H9 (cell line): ENCODE measurements at regions not wholly inside any gene's neighbourhood (a gene's known extent, or its start where the extent isn't known, plus 50 kb on each side); places are given as distances from the start of the nearest gene placed in this dataset.

Source experiments
- DNase-seq: peaks from one replicate; pipeline ENCODE4 v3.0.0-alpha.2; 2017
- H2AFZ ChIP-seq: one replicate; pipeline ENCODE4 v1.6.1; 2013; ENCODE audit warnings: mild to moderate bottlenecking, low read length, control low read depth, moderate library complexity
- H2AK5ac ChIP-seq: 2 replicates; pipeline ENCODE4 v1.6.1; 2013; ENCODE audit warnings: low read length, control low read depth, mixed read lengths; ENCODE audit not compliant: insufficient read length
- H2BK120ac ChIP-seq: one replicate; pipeline ENCODE4 v1.6.1; 2013; ENCODE audit warnings: low read depth, mild to moderate bottlenecking, low read length, control low read depth, inconsistent platforms; ENCODE audit not compliant: poor library complexity, severe bottlenecking
- H2BK12ac ChIP-seq: 2 replicates; pipeline ENCODE4 v1.6.1; 2013; ENCODE audit warnings: low read length, control low read depth, mixed read lengths, low read depth; ENCODE audit not compliant: insufficient read length
- H2BK15ac ChIP-seq: 2 replicates; pipeline ENCODE4 v1.6.1; 2013; ENCODE audit warnings: low read depth, low read length, control low read depth
- H2BK20ac ChIP-seq: one replicate; pipeline ENCODE4 v1.6.1; 2013; ENCODE audit warnings: low read depth, mild to moderate bottlenecking, low read length, control low read depth, inconsistent platforms; ENCODE audit not compliant: poor library complexity, severe bottlenecking
- H2BK5ac ChIP-seq: 2 replicates; pipeline ENCODE4 v1.6.1; 2013; ENCODE audit warnings: low read length, control low read depth, mixed read lengths; ENCODE audit not compliant: insufficient read length
- H3K14ac ChIP-seq: 2 replicates; pipeline ENCODE4 v1.6.1; 2013; ENCODE audit warnings: low read length, control low read depth; ENCODE audit not compliant: insufficient read depth
- H3K18ac ChIP-seq: 2 replicates; pipeline ENCODE4 v1.6.1; 2013; ENCODE audit warnings: low read depth, mild to moderate bottlenecking, mixed read lengths, low read length, control low read depth; ENCODE audit not compliant: insufficient read length
- H3K23ac ChIP-seq: 2 replicates; pipeline ENCODE4 v1.6.1; 2013; ENCODE audit warnings: low read length, control low read depth, mixed read lengths, low read depth; ENCODE audit not compliant: insufficient read length
- H3K23me2 ChIP-seq: 2 replicates; pipeline ENCODE4 v1.6.1; 2013; ENCODE audit warnings: low read depth, mild to moderate bottlenecking, mixed read lengths, low read length, control low read depth; ENCODE audit not compliant: insufficient read length, poor library complexity, severe bottlenecking
- H3K27ac ChIP-seq: 2 replicates; pipeline ENCODE4 v1.5.1; 2013; ENCODE audit warnings: low read length, control low read depth, mixed read lengths, low read depth; ENCODE audit not compliant: insufficient read length
- H3K27me3 ChIP-seq: 2 replicates; pipeline ENCODE4 v1.6.1; 2013; ENCODE audit warnings: low read length, control low read depth, inconsistent platforms; ENCODE audit not compliant: insufficient read depth
- H3K4ac ChIP-seq: 2 replicates; pipeline ENCODE4 v1.6.1; 2013; ENCODE audit warnings: low read depth, mild to moderate bottlenecking, control low read depth, inconsistent platforms, low read length, moderate library complexity
- H3K4me1 ChIP-seq: 2 replicates; pipeline ENCODE4 v1.6.1; 2013; ENCODE audit warnings: low read length, control low read depth, inconsistent platforms; ENCODE audit not compliant: insufficient read depth
- H3K4me2 ChIP-seq: 2 replicates; pipeline ENCODE4 v1.6.1; 2013; ENCODE audit warnings: low read length, control low read depth, mixed read lengths; ENCODE audit not compliant: insufficient read length, insufficient read depth
- H3K56ac ChIP-seq: 2 replicates; pipeline ENCODE4 v1.6.1; 2013; ENCODE audit warnings: low read depth, mild to moderate bottlenecking, mixed read lengths, low read length, control low read depth; ENCODE audit not compliant: insufficient read length
- H3K79me1 ChIP-seq: 2 replicates; pipeline ENCODE4 v1.6.1; 2013; ENCODE audit warnings: low read depth, mild to moderate bottlenecking, moderate library complexity, low read length, control low read depth, inconsistent platforms; ENCODE audit not compliant: insufficient read depth, poor library complexity, severe bottlenecking
- H3K79me2 ChIP-seq: 2 replicates; pipeline ENCODE4 v1.6.1; 2013; ENCODE audit warnings: low read length, control low read depth, inconsistent platforms; ENCODE audit not compliant: insufficient read depth
- H3K9ac ChIP-seq: 2 replicates; pipeline ENCODE4 v1.6.1; 2013; ENCODE audit warnings: low read length, control low read depth, mixed read lengths; ENCODE audit not compliant: insufficient read length; ENCODE audit errors: extremely low read depth
- H3K9me3 ChIP-seq: one replicate; pipeline ENCODE4 v1.6.1; 2013; ENCODE audit warnings: low read depth, low read length, inconsistent platforms; ENCODE audit not compliant: control insufficient read depth
- H3T11ph ChIP-seq: one replicate; pipeline ENCODE4 v1.6.1; 2013; ENCODE audit warnings: mild to moderate bottlenecking, low read length, control low read depth, inconsistent platforms
- H4K20me1 ChIP-seq: one replicate; pipeline ENCODE4 v1.6.1; 2013; ENCODE audit not compliant: control insufficient read depth, insufficient read length, insufficient read depth
- H4K5ac ChIP-seq: 2 replicates; pipeline ENCODE4 v1.6.1; 2013; ENCODE audit warnings: low read depth, mild to moderate bottlenecking, mixed read lengths, low read length, control low read depth; ENCODE audit not compliant: insufficient read length
- H4K8ac ChIP-seq: replicated peaks from 2 replicates; pipeline ENCODE4 v1.6.1; 2013; ENCODE audit warnings: low read length, control low read depth, mixed read lengths, low read depth; ENCODE audit not compliant: insufficient read length
- H4K91ac ChIP-seq: 2 replicates; pipeline ENCODE4 v1.6.1; 2013; ENCODE audit warnings: low read depth, mild to moderate bottlenecking, moderate library complexity, mixed read lengths, low read length, control low read depth; ENCODE audit not compliant: insufficient read length
- H3K27ac Mint-ChIP-seq, 3 experiments: 2 replicates in 2 of 3; 3 replicates in 1 of 3; pipeline ENCODE4 v1.8.0; 2020 to 2021; ENCODE audit warnings: mixed read lengths in 3 of 3, mild to moderate bottlenecking in 1 of 3, moderate library complexity in 1 of 3
- H3K27me3 Mint-ChIP-seq: 2 replicates; pipeline ENCODE4 v1.8.0; 2021; ENCODE audit warnings: low read depth, mild to moderate bottlenecking, moderate library complexity, mixed read lengths
- H3K36me3 Mint-ChIP-seq, 3 experiments: 2 replicates in 2 of 3; 3 replicates in 1 of 3; pipeline ENCODE4 v1.8.0; 2020 to 2021; ENCODE audit warnings: low read depth in 3 of 3, mixed read lengths in 3 of 3; ENCODE audit not compliant: insufficient read depth in 1 of 3
- H3K4me1 Mint-ChIP-seq, 2 experiments: 2 replicates each; pipeline ENCODE4 v1.8.0; 2020; ENCODE audit warnings: mixed read lengths in 2 of 2
- H3K4me3 Mint-ChIP-seq, 2 experiments: 2 replicates in 1 of 2; 3 replicates in 1 of 2; pipeline ENCODE4 v1.8.0; 2020 to 2021; ENCODE audit warnings: mild to moderate bottlenecking in 2 of 2, mixed read lengths in 2 of 2, moderate library complexity in 1 of 2
- H3K9me3 Mint-ChIP-seq, 2 experiments: 2 replicates in 1 of 2; 3 replicates in 1 of 2; pipeline ENCODE4 v1.8.0; 2020; ENCODE audit warnings: mild to moderate bottlenecking in 2 of 2, mixed read lengths in 2 of 2, moderate library complexity in 1 of 2
- CTCF ChIP-seq: fragments of 200-600 bp; sonication (generic); conservative IDR thresholded peaks from 3 replicates; pipeline ENCODE4 v1.8.0; 2021; ENCODE audit warnings: antibody characterized with exemption, mild to moderate bottlenecking

GRCh38 chr18:38301621-38302020, 736.0 kb upstream of the CELF4 start:
- no peaks in the 10 kb centered on the region for H3K79me2 ChIP-seq
- Mint-ChIP-seq H3K9me3 (peaks cover 4 to 5% of the 10 kb centered on the region in 2 experiments), H3K4me3 (no peak overlapping the region), H3K4me1 (peaks cover 9 to 12% of the 10 kb centered on the region in 2 experiments; a peak in 3 of 4 replicates), H3K27me3 (no peaks in the 10 kb centered on the region), H3K27ac (no peak overlapping the region), H3K36me3 (peaks cover 0 to 5% (median 2%) of the 10 kb centered on the region in 3 experiments; a peak in 4 of 7 replicates)
- DNase-seq: no peak
- H4K5ac ChIP-seq: no peak overlapping the region
- no peak overlapping the region for H2AFZ ChIP-seq
- H3K4ac ChIP-seq: no peak overlapping the region
- H3K27me3 ChIP-seq: no peaks in the 10 kb centered on the region
- no peaks in the 10 kb centered on the region for H3K23me2 ChIP-seq
- H2BK5ac ChIP-seq: no peak overlapping the region
- no peaks in the 10 kb centered on the region for H3K79me1 ChIP-seq
- no peaks in the 10 kb centered on the region for H3K9me3 ChIP-seq
- H2BK12ac ChIP-seq: no peak overlapping the region
- no peak overlapping the region for H2BK20ac ChIP-seq
- H4K8ac ChIP-seq: no peak overlapping the region
- H3T11ph ChIP-seq: no peak overlapping the region
- no peak overlapping the region for H3K27ac ChIP-seq
- no peak overlapping the region for H2BK15ac ChIP-seq
- no peaks in the 10 kb centered on the region for H4K20me1 ChIP-seq
- H2AK5ac ChIP-seq: no peak overlapping the region
- no peak overlapping the region for H4K91ac ChIP-seq
- H3K4me2 ChIP-seq: no peak overlapping the region
- TF ChIP-seq CTCF: no peak
- no peak overlapping the region for H3K14ac ChIP-seq
- H3K4me1 ChIP-seq: no peaks in the 10 kb centered on the region
- no peak overlapping the region for H3K18ac ChIP-seq
- H2BK120ac ChIP-seq: no peak overlapping the region
- no peak overlapping the region for H3K23ac ChIP-seq
- H3K56ac ChIP-seq: no peak overlapping the region
- no peak overlapping the region for H3K9ac ChIP-seq
